Peyer's patch (tissue), 4 donors: ENCODE measurements at regions not wholly inside any gene's neighbourhood (a gene's known extent, or its start where the extent isn't known, plus 50 kb on each side); places are given as distances from the start of the nearest gene placed in this dataset.

Source experiments
- CTCF ChIP-seq, 6 experiments: fragments of 450-650 bp in 4 of 6; fragments of 200-600 bp in 2 of 6; sonication (generic) in 1 of 6; IDR thresholded peaks; one replicate each; pipeline ENCODE4 v1.5.1; 2017 to 2019; ENCODE audit warnings: antibody characterized with exemption in 6 of 6, mild to moderate bottlenecking in 3 of 6, moderate library complexity in 1 of 6
- POLR2A ChIP-seq, 2 donors: fragments of 450-650 bp; IDR thresholded peaks; one replicate each; pipeline ENCODE4 v1.5.1; 2017; ENCODE audit warnings: antibody characterized with exemption in 2 of 2, mild to moderate bottlenecking in 2 of 2, moderate library complexity in 2 of 2

- TF ChIP-seq CTCF (IDR thresholded peaks at IDR 0.05) (no peak), POLR2A (IDR thresholded peaks at IDR 0.05) (no peak)
Observed at GRCh38 chr18:27577752-27578151, 392.6 kb upstream of the CHST9 start.
